IgD-negative memory B cell (primary cell): ENCODE measurements at regions not wholly inside any gene's neighbourhood (a gene's known extent, or its start where the extent isn't known, plus 50 kb on each side); places are given as distances from the start of the nearest gene placed in this dataset.
"Not testable (repeated sequence)": the region's sequence is repeated elsewhere in the genome, so short reads cannot be mapped to it uniquely, and the experiment has no call there.

Source experiments
- H3K27ac Mint-ChIP-seq, 3 donors: one replicate each; pipeline ENCODE4 v1.8.0; 2020 to 2022; ENCODE audit warnings: mild to moderate bottlenecking in 3 of 3, mixed read lengths in 3 of 3, moderate library complexity in 1 of 3
- H3K27me3 Mint-ChIP-seq: one replicate; pipeline ENCODE4 v1.8.0; 2021; ENCODE audit warnings: mixed read lengths
- H3K36me3 Mint-ChIP-seq: one replicate; pipeline ENCODE4 v1.8.0; 2020; ENCODE audit warnings: mild to moderate bottlenecking, mixed read lengths
- H3K4me1 Mint-ChIP-seq, 3 donors: one replicate each; pipeline ENCODE4 v1.8.0; 2020 to 2022; ENCODE audit warnings: mixed read lengths in 3 of 3, mild to moderate bottlenecking in 1 of 3
- H3K4me3 Mint-ChIP-seq, 4 donors: one replicate each; pipeline ENCODE4 v1.8.0; 2020 to 2022; ENCODE audit warnings: mild to moderate bottlenecking in 4 of 4, mixed read lengths in 4 of 4, moderate library complexity in 3 of 4
- H3K9me3 Mint-ChIP-seq, 3 donors: one replicate each; pipeline ENCODE4 v1.8.0; 2020 to 2021; ENCODE audit warnings: mixed read lengths in 3 of 3, mild to moderate bottlenecking in 1 of 3

DNA sequence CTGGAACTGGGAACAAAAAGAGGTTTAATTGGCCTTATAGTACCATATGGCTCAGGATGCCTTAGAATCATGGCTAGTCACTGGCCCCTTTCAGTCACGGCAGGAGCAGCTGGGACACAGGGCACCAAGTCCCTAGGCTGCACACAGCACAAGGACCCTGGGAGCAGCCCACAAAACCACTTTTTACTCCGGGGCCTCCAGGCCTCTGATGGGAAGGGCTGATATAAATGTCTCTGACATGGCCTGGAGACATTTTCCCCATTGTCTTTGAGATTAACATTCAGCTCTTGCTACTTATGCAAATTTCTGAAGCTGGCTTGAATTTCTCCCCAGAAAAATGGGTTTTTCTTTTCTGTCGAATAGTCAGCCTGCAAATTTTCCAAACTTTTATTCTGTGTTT lies 1026.4 kb upstream of the COX7C start:
- H3K4me1 Mint-ChIP-seq, result no peaks in the 10 kb centered on the region
- H3K4me3 Mint-ChIP-seq, result no peak overlapping the region
- H3K27ac Mint-ChIP-seq, result no peak overlapping the region
- no peaks in the 10 kb centered on the region for H3K36me3 Mint-ChIP-seq
- H3K27me3 Mint-ChIP-seq, result no peaks in the 10 kb centered on the region
- H3K9me3 Mint-ChIP-seq, result peaks cover 0 to 5% (median 2%) of the 10 kb centered on the region in 3 donors

DNA sequence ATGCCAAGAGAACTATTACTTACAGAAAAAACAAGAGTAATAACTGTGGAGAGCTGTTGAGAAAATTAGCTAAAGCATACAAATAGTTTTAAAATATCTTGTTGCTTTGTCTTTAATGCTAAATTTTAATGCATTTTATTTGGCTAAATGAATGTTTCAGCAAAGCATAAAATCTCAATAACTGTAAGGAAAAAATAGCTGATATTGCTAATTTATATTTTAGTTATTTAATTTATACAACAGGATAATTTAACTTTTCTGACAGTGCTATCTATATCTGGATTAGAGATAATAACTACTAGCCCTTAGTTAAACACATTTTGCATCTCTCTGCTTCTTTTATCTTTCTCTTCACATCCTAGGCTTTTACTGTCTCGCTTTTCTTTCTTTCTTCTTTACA lies 1014.9 kb upstream of the COX7C start:
- H3K4me1 Mint-ChIP-seq, result no peaks in the 10 kb centered on the region
- no peak overlapping the region for H3K27ac Mint-ChIP-seq
- no peaks in the 10 kb centered on the region for H3K9me3 Mint-ChIP-seq
- H3K27me3 Mint-ChIP-seq, result no peaks in the 10 kb centered on the region
- H3K4me3 Mint-ChIP-seq, result no peak overlapping the region
- H3K36me3 Mint-ChIP-seq, result no peaks in the 10 kb centered on the region

DNA sequence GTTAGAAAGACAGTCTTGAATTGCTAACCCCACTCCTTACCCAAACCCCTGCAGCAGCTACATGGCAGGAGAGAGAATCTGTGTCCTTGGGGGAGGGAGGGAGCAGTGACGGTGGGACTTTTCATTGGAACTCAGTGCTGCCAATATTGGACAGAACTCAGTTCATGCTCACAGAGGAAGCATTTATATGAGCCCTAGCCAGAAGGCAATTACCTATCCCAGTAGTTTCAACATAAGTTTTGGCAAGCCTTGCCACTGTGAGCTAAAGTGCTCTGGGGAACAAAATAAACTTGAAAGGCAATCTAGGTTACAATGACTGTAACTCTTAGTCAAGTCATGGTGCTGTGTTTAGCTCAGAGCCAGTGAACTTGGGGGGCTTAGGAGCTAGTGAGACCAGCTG lies 1013.4 kb upstream of the COX7C start:
- H3K4me3 Mint-ChIP-seq, result no peak overlapping the region
- no peaks in the 10 kb centered on the region for H3K27me3 Mint-ChIP-seq
- H3K27ac Mint-ChIP-seq, result no peak overlapping the region
- no peaks in the 10 kb centered on the region for H3K4me1 Mint-ChIP-seq
- no peaks in the 10 kb centered on the region for H3K9me3 Mint-ChIP-seq
- no peaks in the 10 kb centered on the region for H3K36me3 Mint-ChIP-seq

DNA sequence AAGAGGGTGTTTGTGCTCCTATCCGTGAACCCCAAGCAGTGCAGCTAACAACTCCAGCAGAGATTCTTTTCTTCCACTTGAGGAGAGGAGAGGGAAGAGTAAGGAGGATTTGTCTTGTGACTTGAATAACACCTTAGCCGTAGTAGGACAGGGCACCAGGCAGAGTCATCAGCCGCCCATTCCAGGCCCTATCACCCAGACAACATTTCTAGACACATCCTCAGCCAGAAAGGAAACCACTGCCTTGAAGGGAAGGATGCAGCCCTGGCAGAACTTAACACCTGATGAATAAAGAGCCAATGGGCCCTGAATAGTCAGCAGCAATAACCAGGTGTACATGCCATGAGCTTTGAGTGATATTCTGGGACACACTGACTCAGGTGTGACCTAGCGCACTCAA lies 1013.0 kb upstream of the COX7C start:
- Mint-ChIP-seq H3K27ac (no peak overlapping the region), H3K4me3 (no peak overlapping the region), H3K36me3 (no peaks in the 10 kb centered on the region), H3K27me3 (no peaks in the 10 kb centered on the region), H3K4me1 (no peaks in the 10 kb centered on the region), H3K9me3 (no peaks in the 10 kb centered on the region)

DNA sequence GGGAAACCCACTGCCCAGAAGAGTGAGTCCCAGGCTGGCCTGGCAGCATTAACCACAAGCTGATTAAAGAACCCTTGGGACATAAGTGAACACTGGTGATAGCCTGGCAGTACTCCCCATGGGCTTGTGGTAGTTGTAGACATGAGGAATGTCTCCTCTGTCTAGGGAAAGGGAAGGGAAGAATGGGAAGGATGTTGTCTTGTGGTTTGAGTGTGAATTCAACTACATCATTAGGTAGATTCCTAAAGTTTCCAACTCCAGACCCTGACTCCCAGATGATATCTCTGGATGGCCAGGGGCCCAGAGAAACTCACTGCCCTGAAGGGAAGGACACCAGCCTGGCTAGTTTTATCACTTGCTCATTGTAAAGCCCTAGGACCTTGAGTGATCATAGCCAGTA lies 1012.4 kb upstream of the COX7C start:
- Mint-ChIP-seq H3K4me3 (no peak overlapping the region), H3K36me3 (no peaks in the 10 kb centered on the region), H3K27ac (no peak overlapping the region), H3K4me1 (no peaks in the 10 kb centered on the region), H3K9me3 (no peaks in the 10 kb centered on the region), H3K27me3 (no peaks in the 10 kb centered on the region)

DNA sequence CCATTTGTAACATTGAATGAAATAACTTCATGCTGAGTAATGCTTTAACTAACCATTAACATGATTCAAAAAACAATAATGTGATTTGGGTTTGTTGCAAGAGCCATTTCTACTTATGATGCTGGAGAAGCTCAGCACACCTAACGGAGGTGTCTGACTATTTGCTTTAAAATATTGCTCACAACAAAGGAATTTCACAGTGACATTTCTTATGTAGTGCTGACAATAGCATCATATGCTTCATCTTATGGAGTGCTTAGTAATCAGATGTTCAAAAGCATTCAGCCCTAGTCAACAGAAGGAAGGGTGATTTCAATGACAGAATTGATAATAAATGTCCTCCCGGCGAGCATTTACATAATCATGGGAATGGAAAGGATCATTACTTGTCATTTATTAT lies 1003.3 kb upstream of the COX7C start:
- H3K27me3 Mint-ChIP-seq, result no peaks in the 10 kb centered on the region
- no peaks in the 10 kb centered on the region for H3K4me1 Mint-ChIP-seq
- no peaks in the 10 kb centered on the region for H3K36me3 Mint-ChIP-seq
- no peak overlapping the region for H3K27ac Mint-ChIP-seq
- H3K4me3 Mint-ChIP-seq, result no peak overlapping the region
- H3K9me3 Mint-ChIP-seq, result peaks cover under 1 to 7% (median 5%) of the 10 kb centered on the region in 3 donors

GRCh38 chr5:85621668-85622067 lies 996.1 kb upstream of the COX7C start:
- Mint-ChIP-seq H3K27ac (no peak overlapping the region), H3K4me1 (no peaks in the 10 kb centered on the region), H3K9me3 (peaks cover 6 to 7% (median 7%) of the 10 kb centered on the region in 3 donors), H3K27me3 (no peaks in the 10 kb centered on the region), H3K36me3 (no peaks in the 10 kb centered on the region), H3K4me3 (no peak overlapping the region)

DNA sequence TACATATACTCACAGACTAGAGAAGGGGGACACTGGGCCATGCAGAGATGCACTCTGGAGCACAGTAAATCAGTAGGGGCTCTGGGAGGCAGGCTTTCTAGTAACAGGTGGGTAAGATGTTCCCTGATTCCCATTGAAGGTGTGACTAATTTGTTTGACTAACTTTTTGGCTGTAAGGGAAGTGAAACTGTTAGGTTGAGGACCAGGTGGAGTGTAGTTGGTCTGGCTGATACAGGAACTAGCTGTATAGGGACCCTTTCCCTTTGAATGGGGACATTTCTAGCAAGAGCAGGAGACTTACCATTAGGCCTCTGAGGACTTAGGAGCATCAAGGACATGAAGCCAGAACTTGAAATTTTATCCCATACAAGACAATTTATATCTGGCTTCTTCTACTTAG lies 989.6 kb upstream of the COX7C start:
- H3K36me3 Mint-ChIP-seq, result no peaks in the 10 kb centered on the region
- H3K4me1 Mint-ChIP-seq, result no peaks in the 10 kb centered on the region

DNA sequence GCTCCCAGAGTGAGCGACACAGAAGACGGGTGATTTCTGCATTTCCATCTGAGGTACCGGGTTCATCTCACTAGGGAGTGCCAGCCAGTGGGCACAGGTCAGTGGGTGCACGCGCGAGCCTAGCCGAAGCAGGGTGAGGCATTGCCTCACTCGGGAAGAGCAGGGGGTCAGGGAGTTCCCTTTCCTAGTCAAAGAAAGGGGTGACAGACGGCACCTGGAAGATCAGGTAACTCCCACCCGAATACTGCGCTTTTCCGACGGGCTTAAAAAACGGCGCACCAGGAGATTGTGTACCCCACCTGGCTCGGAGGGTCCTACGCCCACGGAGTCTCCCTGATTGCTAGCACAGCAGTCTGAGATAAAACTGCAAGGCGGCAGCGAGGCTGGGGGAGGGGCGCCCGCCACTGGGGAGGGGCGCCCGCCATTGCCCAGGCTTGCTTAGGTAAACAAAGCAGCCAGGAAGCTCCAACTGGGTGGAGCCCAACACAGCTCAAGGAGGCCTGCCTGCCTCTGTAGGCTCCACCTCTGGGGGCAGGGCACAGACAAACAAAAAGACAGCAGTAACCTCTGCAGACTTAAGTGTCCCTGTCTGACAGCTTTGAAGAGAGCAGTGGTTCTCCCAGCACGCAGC lies 979.1 kb upstream of the COX7C start:
- not testable (repeated sequence) for H3K4me3 Mint-ChIP-seq, H3K36me3 Mint-ChIP-seq, H3K9me3 Mint-ChIP-seq, H3K4me1 Mint-ChIP-seq, H3K27me3 Mint-ChIP-seq, H3K27ac Mint-ChIP-seq

More for the DNA sequence above, 989.6 kb upstream of the COX7C start:
- no peaks in the 10 kb centered on the region for H3K27me3 Mint-ChIP-seq
- H3K27ac Mint-ChIP-seq, result no peak overlapping the region
- no peaks in the 10 kb centered on the region for H3K9me3 Mint-ChIP-seq
- H3K4me3 Mint-ChIP-seq, result no peak overlapping the region

- Mint-ChIP-seq H3K36me3 (no peaks in the 10 kb centered on the region), H3K9me3 (no peaks in the 10 kb centered on the region), H3K4me1 (no peaks in the 10 kb centered on the region), H3K27ac (no peak overlapping the region), H3K27me3 (no peaks in the 10 kb centered on the region), H3K4me3 (no peak overlapping the region)
Measured at GRCh38 chr5:85646036-85646435, 971.7 kb upstream of the COX7C start.

GRCh38 chr5:85646641-85647040 lies 971.1 kb upstream of the COX7C start:
- no peaks in the 10 kb centered on the region for H3K27me3 Mint-ChIP-seq

GRCh38 chr5:85647349-85648127 lies 970.2 kb upstream of the COX7C start:
- no peaks in the 10 kb centered on the region for H3K27me3 Mint-ChIP-seq
- no peak overlapping the region for H3K4me3 Mint-ChIP-seq
- H3K4me1 Mint-ChIP-seq, result no peaks in the 10 kb centered on the region
- no peak overlapping the region for H3K27ac Mint-ChIP-seq
- no peaks in the 10 kb centered on the region for H3K36me3 Mint-ChIP-seq
- H3K9me3 Mint-ChIP-seq, result peaks cover 0 to 3% (median 0%) of the 10 kb centered on the region in 3 donors

More at GRCh38 chr5:85646641-85647040, 971.1 kb upstream of the COX7C start:
- Mint-ChIP-seq H3K9me3 (peaks cover 0 to 3% (median 0%) of the 10 kb centered on the region in 3 donors), H3K27ac (no peak overlapping the region), H3K4me3 (no peak overlapping the region), H3K36me3 (no peaks in the 10 kb centered on the region), H3K4me1 (no peaks in the 10 kb centered on the region)

DNA sequence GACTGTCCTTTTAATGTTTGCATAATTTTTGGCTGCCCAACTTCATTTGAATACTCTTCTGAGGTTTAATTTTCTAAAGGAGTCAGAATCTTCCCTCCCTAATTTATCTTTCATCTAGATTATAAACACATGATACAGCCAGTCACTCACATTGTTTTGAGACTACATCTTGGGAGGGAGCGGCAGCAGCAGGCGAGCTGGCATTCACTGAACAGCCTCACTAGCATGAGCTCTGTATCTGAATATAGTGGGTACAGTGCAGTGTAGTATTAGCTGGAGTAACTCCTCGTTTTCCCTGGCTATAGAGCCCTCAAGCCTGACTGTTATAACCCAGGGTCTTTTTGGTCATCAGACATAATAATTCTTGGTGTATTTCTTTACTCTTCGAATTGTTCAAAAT lies 969.2 kb upstream of the COX7C start:
- Mint-ChIP-seq H3K27me3 (no peaks in the 10 kb centered on the region), H3K27ac (no peak overlapping the region), H3K4me1 (no peaks in the 10 kb centered on the region), H3K4me3 (no peak overlapping the region), H3K9me3 (peaks cover 0 to 3% (median 0%) of the 10 kb centered on the region in 3 donors), H3K36me3 (no peaks in the 10 kb centered on the region)

DNA sequence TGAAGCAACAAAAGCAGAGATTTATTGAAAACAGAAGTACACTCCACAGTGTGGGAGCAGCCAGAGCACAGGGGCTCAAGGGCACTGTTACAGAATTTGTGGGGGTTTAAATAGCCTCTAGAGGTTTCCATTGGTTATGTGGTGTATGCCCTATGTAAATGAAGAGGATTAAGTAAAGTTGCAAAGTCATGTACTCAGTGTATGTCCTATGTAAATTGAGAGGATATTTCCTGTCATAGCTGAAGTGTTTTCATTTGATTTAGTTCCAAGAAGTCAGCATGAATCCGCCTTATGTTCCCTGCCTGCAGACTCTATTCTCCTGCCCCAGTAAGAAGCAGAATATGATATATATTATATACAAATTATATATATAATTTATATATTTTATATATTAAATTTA lies 966.0 kb upstream of the COX7C start:
- H3K27ac Mint-ChIP-seq, result no peak overlapping the region
- peaks cover 2 to 13% (median 6%) of the 10 kb centered on the region in 3 donors for H3K9me3 Mint-ChIP-seq
- no peaks in the 10 kb centered on the region for H3K36me3 Mint-ChIP-seq
- no peak overlapping the region for H3K4me3 Mint-ChIP-seq
- H3K27me3 Mint-ChIP-seq, result no peaks in the 10 kb centered on the region
- H3K4me1 Mint-ChIP-seq, result no peaks in the 10 kb centered on the region

GRCh38 chr5:85654144-85654543 lies 963.6 kb upstream of the COX7C start:
- Mint-ChIP-seq H3K9me3 (peaks cover 2 to 13% (median 6%) of the 10 kb centered on the region in 3 donors), H3K4me3 (peak overlapping the region in 1 of 4 donors; percentile 86)
- H3K4me1 Mint-ChIP-seq, H3K27ac Mint-ChIP-seq, H3K27me3 Mint-ChIP-seq, H3K36me3 Mint-ChIP-seq: not testable (repeated sequence)

GRCh38 chr5:85656050-85656449 lies 961.7 kb upstream of the COX7C start:
- H3K27ac Mint-ChIP-seq, result no peak overlapping the region
- peaks cover 2 to 13% (median 6%) of the 10 kb centered on the region in 3 donors for H3K9me3 Mint-ChIP-seq
- no peaks in the 10 kb centered on the region for H3K36me3 Mint-ChIP-seq
- no peaks in the 10 kb centered on the region for H3K4me1 Mint-ChIP-seq
- no peaks in the 10 kb centered on the region for H3K27me3 Mint-ChIP-seq
- H3K4me3 Mint-ChIP-seq, result no peak overlapping the region
